B cell (primary cell): ENCODE measurements at regions not wholly inside any gene's neighbourhood (a gene's known extent, or its start where the extent isn't known, plus 50 kb on each side); places are given as distances from the start of the nearest gene placed in this dataset.

Experiments used
- CTCF ChIP-seq: fragments of 200-600 bp; IDR thresholded peaks from one replicate; pipeline ENCODE4 v1.8.0; 2022; ENCODE audit warnings: antibody characterized with exemption, mild to moderate bottlenecking
- EZH2 ChIP-seq: IDR thresholded peaks from 2 replicates; pipeline ENCODE4 v1.6.1; 2012; ENCODE audit warnings: borderline replicate concordance, low read depth, mild to moderate bottlenecking, moderate library complexity, low read length; ENCODE audit not compliant: insufficient read depth, poor library complexity, severe bottlenecking

GRCh38 chr19:32231691-32232090 lies 113.7 kb upstream of the ZNF507 start:
- TF ChIP-seq CTCF = no peak
- no peak for TF ChIP-seq EZH2
